Duodenal mucosa (tissue), 2 donors: ENCODE measurements at regions not wholly inside any gene's neighbourhood (a gene's known extent, or its start where the extent isn't known, plus 50 kb on each side); places are given as distances from the start of the nearest gene placed in this dataset.

Experiments
- H3K27ac ChIP-seq: one replicate; pipeline ENCODE4 v1.7.0; 2013; ENCODE audit warnings: low read depth, low read length
- H3K27me3 ChIP-seq, 2 donors: one replicate each; pipeline ENCODE4 v1.7.0; 2013; ENCODE audit warnings: low read length in 2 of 2, control low read depth in 1 of 2; ENCODE audit not compliant: insufficient read depth in 2 of 2, control insufficient read depth in 1 of 2
- H3K36me3 ChIP-seq, 2 donors: one replicate each; pipeline ENCODE4 v1.7.0; 2013; ENCODE audit warnings: low read length in 2 of 2, control low read depth in 1 of 2; ENCODE audit not compliant: insufficient read depth in 2 of 2, control insufficient read depth in 1 of 2
- H3K4me1 ChIP-seq, 2 donors: one replicate each; pipeline ENCODE4 v1.7.0; 2013; ENCODE audit warnings: low read length in 2 of 2, control low read depth in 1 of 2; ENCODE audit not compliant: insufficient read depth in 2 of 2, control insufficient read depth in 1 of 2
- H3K4me3 ChIP-seq, 2 donors: one replicate each; pipeline ENCODE4 v1.7.0; 2013; ENCODE audit warnings: low read length in 2 of 2, low read depth in 1 of 2
- H3K9ac ChIP-seq, 2 donors: one replicate each; pipeline ENCODE4 v1.7.0; 2013; ENCODE audit warnings: low read length in 2 of 2, low read depth in 1 of 2
- H3K9me3 ChIP-seq, 2 donors: one replicate each; pipeline ENCODE4 v1.7.0; 2013; ENCODE audit warnings: low read length in 2 of 2, control low read depth in 1 of 2; ENCODE audit not compliant: control insufficient read depth in 1 of 2

DNA sequence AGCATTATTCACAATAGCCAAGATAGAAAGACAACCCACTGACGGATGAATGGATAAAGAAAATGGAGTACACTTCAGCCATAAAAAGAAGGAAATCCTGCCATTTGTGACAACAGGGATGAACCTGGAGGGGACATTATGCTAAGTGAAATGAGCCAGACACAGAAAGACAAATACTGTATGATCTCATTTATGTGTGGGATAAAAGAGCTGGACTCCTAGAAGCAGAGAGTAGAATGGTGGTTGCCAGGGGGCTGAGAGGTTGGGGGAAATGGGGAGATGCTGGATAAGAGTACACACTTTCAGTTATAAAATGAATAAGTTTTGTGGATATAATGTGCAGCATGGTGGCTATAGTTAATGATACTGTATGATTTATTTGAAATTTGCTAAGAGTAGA lies 124.4 kb downstream of the SEC23IP start:
- Histone ChIP-seq H3K27me3 (peaks cover 3 to 4% of the 10 kb centered on the region in 2 donors), H3K4me1 (no peaks in the 10 kb centered on the region), H3K27ac (no peak overlapping the region), H3K4me3 (no peak overlapping the region), H3K9me3 (no peaks in the 10 kb centered on the region), H3K36me3 (no peaks in the 10 kb centered on the region), H3K9ac (no peak overlapping the region)

DNA sequence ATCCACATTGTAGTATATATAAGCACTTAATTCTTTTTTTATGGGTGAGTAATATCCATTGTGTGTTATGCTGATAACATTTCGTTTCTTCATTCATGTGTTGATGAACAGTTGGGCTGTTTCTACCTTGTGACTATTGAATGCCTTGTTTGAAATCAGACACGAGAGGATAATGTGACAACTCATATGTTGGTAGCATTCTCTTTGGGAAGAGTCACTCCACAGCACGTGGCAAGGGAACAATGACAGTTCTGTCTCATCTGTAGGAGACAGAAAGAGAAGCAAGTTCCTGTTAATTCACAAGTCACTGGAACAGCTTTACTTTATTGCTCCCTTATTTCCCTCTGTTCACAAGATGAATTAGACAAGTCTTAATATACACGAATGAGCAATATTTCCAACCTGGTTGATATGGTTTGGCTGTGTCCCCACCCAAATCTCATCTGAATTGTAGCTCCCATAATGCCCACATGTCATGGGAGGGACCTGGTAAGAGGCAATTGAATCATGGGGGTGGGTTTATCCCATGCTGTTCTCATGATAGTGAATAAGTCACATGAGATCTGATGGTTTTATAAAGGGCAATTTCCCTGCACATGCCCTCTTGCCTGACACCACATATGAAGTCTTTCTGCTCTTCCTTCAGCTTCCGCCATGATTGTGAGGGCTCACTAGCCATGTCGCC lies 125.3 kb downstream of the SEC23IP start:
- Histone ChIP-seq H3K9ac (no peak overlapping the region), H3K4me3 (no peak overlapping the region), H3K27me3 (no peaks in the 10 kb centered on the region), H3K9me3 (no peaks in the 10 kb centered on the region), H3K4me1 (no peaks in the 10 kb centered on the region), H3K27ac (no peak overlapping the region), H3K36me3 (no peaks in the 10 kb centered on the region)

DNA sequence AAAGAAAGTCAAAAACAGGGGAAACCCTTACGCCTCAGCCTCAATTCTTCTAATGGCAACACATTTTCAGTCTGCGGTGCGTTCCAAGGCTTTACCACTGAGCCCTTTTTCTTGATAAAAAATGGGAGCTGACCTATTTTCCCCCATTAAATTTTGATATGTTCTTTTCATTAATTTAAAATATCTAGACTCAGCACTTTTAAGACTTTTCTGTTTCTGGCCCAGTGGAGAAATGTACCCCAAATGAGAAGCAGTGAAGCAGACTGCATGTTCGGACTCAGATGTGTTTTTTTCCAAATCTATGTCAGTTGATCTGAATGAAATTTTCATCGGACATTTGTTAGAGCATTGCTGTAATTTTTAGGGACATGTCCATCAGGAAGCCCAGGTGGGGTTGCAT lies 126.2 kb downstream of the SEC23IP start:
- Histone ChIP-seq H3K27ac (no peak overlapping the region), H3K9me3 (no peaks in the 10 kb centered on the region), H3K27me3 (no peaks in the 10 kb centered on the region), H3K36me3 (no peaks in the 10 kb centered on the region), H3K4me3 (no peak overlapping the region), H3K9ac (no peak overlapping the region), H3K4me1 (no peaks in the 10 kb centered on the region)

DNA sequence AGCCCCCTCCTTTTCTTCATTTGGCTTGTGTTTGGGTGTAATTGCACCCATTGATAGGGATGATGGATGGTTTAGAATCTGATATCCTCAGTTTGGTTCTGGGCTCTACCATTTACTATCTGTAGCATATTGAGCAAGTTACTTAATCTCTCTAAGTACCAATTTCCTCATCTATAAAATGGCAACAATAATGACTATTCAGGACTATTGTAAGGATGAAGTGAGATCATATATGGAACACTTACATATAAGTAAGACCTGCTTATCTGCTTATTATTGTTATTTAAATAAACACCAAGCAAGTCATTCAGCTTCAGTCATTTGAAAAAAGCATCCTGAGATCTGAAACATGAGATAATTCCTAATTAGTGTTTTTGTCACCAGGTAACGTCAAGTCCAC lies 127.0 kb downstream of the SEC23IP start:
- H3K9me3 ChIP-seq, result no peaks in the 10 kb centered on the region
- H3K27me3 ChIP-seq, result no peaks in the 10 kb centered on the region
- H3K9ac ChIP-seq, result no peak overlapping the region
- H3K36me3 ChIP-seq, result no peaks in the 10 kb centered on the region
- H3K4me3 ChIP-seq, result no peak overlapping the region
- no peaks in the 10 kb centered on the region for H3K4me1 ChIP-seq
- no peak overlapping the region for H3K27ac ChIP-seq

GRCh38 chr10:120022357-120022756 lies 129.8 kb downstream of the SEC23IP start:
- no peaks in the 10 kb centered on the region for H3K27me3 ChIP-seq
- H3K4me3 ChIP-seq, result no peak overlapping the region
- no peaks in the 10 kb centered on the region for H3K4me1 ChIP-seq
- H3K9me3 ChIP-seq, result no peaks in the 10 kb centered on the region
- H3K9ac ChIP-seq, result no peak overlapping the region
- H3K36me3 ChIP-seq, result no peaks in the 10 kb centered on the region
- no peak overlapping the region for H3K27ac ChIP-seq

- H3K27me3 ChIP-seq, result peaks cover 0 to 2% of the 10 kb centered on the region in 2 donors
- no peaks in the 10 kb centered on the region for H3K4me1 ChIP-seq
- H3K4me3 ChIP-seq, result no peak overlapping the region
- no peaks in the 10 kb centered on the region for H3K9me3 ChIP-seq
- H3K27ac ChIP-seq, result no peak overlapping the region
- no peaks in the 10 kb centered on the region for H3K36me3 ChIP-seq
- no peak overlapping the region for H3K9ac ChIP-seq
These were observed 141.7 kb downstream of the SEC23IP start for GRCh38 chr10:120034236-120034635.

- H3K4me3 ChIP-seq, result no peak overlapping the region
- H3K4me1 ChIP-seq, result no peaks in the 10 kb centered on the region
- peaks cover 0 to 2% of the 10 kb centered on the region in 2 donors for H3K27me3 ChIP-seq
- no peak overlapping the region for H3K9ac ChIP-seq
- no peaks in the 10 kb centered on the region for H3K36me3 ChIP-seq
- H3K9me3 ChIP-seq, result no peaks in the 10 kb centered on the region
- H3K27ac ChIP-seq, result no peak overlapping the region
These were observed 146.5 kb downstream of the SEC23IP start for GRCh38 chr10:120039046-120039445.

DNA sequence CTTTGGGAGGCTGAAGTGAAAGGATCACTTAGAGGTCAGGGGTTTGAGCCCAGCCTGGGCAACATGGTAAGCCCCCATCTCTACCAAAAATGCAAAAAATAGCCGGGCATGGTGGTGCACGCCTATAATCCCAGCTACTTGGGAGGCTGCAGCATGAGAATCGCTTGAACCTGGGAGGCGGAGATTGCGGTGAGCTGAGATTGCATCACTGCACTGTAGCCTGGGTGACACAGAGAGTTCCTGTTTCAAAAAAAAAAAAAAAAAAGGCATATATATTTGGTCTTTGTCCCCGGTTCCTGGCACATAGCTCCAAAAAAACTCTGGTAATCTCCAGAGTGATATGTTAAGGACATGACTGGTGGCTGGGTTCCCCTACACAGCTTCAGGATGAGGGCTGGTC lies 147.3 kb downstream of the SEC23IP start:
- H3K9ac ChIP-seq, result no peak overlapping the region
- H3K27ac ChIP-seq, result no peak overlapping the region
- H3K27me3 ChIP-seq, result peaks cover 0 to 2% of the 10 kb centered on the region in 2 donors
- no peaks in the 10 kb centered on the region for H3K4me1 ChIP-seq
- no peaks in the 10 kb centered on the region for H3K36me3 ChIP-seq
- H3K4me3 ChIP-seq, result no peak overlapping the region
- no peaks in the 10 kb centered on the region for H3K9me3 ChIP-seq

DNA sequence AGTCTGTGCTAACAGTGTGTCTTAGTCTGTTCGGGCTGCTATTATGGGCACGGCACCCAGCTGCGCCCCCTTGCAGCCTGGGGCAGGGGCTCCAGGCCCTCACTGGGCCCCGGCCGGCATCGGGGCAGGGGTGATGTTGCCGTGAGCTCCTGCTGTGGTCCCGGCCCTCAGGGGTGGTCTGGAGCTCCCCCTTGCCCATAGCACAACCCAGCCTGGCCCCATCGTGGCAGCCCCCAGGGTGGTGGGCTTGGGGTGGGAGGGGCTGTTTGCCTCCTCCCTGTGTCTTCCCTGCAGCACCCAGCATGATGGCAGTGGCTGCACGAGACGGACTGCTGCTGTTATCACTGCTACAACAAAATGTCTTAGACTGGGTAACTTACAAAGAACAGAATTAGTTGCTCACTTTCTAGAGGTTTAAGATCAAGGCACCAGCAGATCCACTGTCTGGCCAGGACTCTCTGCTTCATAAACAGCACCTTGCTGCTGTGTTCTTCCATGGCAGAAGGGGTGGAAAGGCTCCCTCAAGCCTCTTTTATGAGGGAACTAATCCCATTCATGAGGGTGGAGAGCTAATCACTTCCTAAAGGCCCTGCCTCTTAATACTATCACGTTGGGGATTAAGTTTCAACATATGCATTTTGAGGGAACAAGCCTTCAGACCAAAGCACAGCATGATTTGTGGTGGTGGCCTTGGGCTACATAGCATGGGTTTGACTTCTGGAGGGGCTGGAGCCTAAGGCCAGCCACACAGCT lies 149.5 kb downstream of the SEC23IP start:
- H3K36me3 ChIP-seq, result no peaks in the 10 kb centered on the region
- H3K9me3 ChIP-seq, result no peaks in the 10 kb centered on the region
- H3K9ac ChIP-seq, result no peak overlapping the region
- no peaks in the 10 kb centered on the region for H3K4me1 ChIP-seq
- H3K27me3 ChIP-seq, result peaks cover 0 to 2% of the 10 kb centered on the region in 2 donors
- no peak overlapping the region for H3K4me3 ChIP-seq
- no peak overlapping the region for H3K27ac ChIP-seq

GRCh38 chr10:120042705-120043104 lies 150.2 kb downstream of the SEC23IP start:
- Histone ChIP-seq H3K4me1 (no peaks in the 10 kb centered on the region), H3K9me3 (no peaks in the 10 kb centered on the region), H3K9ac (no peak overlapping the region), H3K4me3 (no peak overlapping the region), H3K36me3 (no peaks in the 10 kb centered on the region), H3K27me3 (peaks cover 0 to 2% of the 10 kb centered on the region in 2 donors), H3K27ac (no peak overlapping the region)
